Neural progenitor cell (in vitro differentiated cells): ENCODE measurements at regions not wholly inside any gene's neighbourhood (a gene's known extent, or its start where the extent isn't known, plus 50 kb on each side); places are given as distances from the start of the nearest gene placed in this dataset.

ENCODE experiments used
- CTCF ChIP-seq: fragments of 200-600 bp; sonication (generic); IDR thresholded peaks from 2 replicates; pipeline ENCODE4 v1.5.1; 2017; ENCODE audit warnings: antibody characterized with exemption, mild to moderate bottlenecking
- EZH2 ChIP-seq: fragments of 200-600 bp; sonication (generic); IDR thresholded peaks from 2 replicates; pipeline ENCODE4 v1.6.1; 2017; ENCODE audit warnings: antibody characterized with exemption, mild to moderate bottlenecking, moderate library complexity
- EZH2phosphoT487 ChIP-seq: fragments of 200-600 bp; sonication (generic); IDR thresholded peaks from 2 replicates; pipeline ENCODE4 v1.6.1; 2017; ENCODE audit warnings: antibody characterized with exemption

- TF ChIP-seq CTCF (no peak), EZH2 (no peak), EZH2phosphoT487 (no peak)
Observed at GRCh38 chr15:39497759-39498565, 82.9 kb upstream of the THBS1 start.
